Smooth muscle cell (in vitro differentiated cells): ENCODE measurements at regions not wholly inside any gene's neighbourhood (a gene's known extent, or its start where the extent isn't known, plus 50 kb on each side); places are given as distances from the start of the nearest gene placed in this dataset.

Experiments used
- DNase-seq: peaks from one replicate; lab custom pipeline; 2025; ENCODE audit not compliant: unreplicated experiment; lab: John Stamatoyannopoulos, UW
- H2AFZ ChIP-seq: fragments of 200-600 bp; sonication (generic); 2 replicates; pipeline ENCODE4 v1.6.0; 2016; ENCODE audit warnings: antibody characterized with exemption, low read depth, mild to moderate bottlenecking
- H3F3A ChIP-seq: fragments of 200-600 bp; sonication (generic); 2 replicates; pipeline ENCODE4 v1.6.0; 2017; ENCODE audit warnings: antibody characterized with exemption, low read depth
- H3K27ac ChIP-seq: fragments of 200-600 bp; sonication (generic); 2 replicates; pipeline ENCODE4 v1.5.1; 2016; ENCODE audit warnings: low read depth, mild to moderate bottlenecking
- H3K27me3 ChIP-seq: fragments of 200-600 bp; sonication (generic); 2 replicates; pipeline ENCODE4 v1.6.1; 2016; ENCODE audit warnings: low read depth, mild to moderate bottlenecking
- H3K36me3 ChIP-seq: fragments of 200-600 bp; sonication (generic); 2 replicates; pipeline ENCODE4 v1.5.1; 2016; ENCODE audit warnings: low read depth
- H3K4me1 ChIP-seq: fragments of 200-600 bp; sonication (generic); 2 replicates; pipeline ENCODE4 v1.5.1; 2016; ENCODE audit warnings: low read depth
- H3K4me2 ChIP-seq: fragments of 200-600 bp; sonication (generic); 2 replicates; pipeline ENCODE4 v1.6.0; 2016; ENCODE audit warnings: mild to moderate bottlenecking
- H3K4me3 ChIP-seq: fragments of 200-600 bp; sonication (generic); 2 replicates; pipeline ENCODE4 v1.5.1; 2016; ENCODE audit warnings: mild to moderate bottlenecking
- H3K79me2 ChIP-seq: fragments of 200-600 bp; sonication (generic); 2 replicates; pipeline ENCODE4 v1.6.0; 2016; ENCODE audit warnings: low read depth, mild to moderate bottlenecking
- H3K9ac ChIP-seq: fragments of 200-600 bp; sonication (generic); 2 replicates; pipeline ENCODE4 v1.6.0; 2016; ENCODE audit warnings: low read depth
- H3K9me3 ChIP-seq: fragments of 200-600 bp; sonication (generic); replicated peaks from 2 replicates; pipeline ENCODE4 v1.5.1; 2016; ENCODE audit warnings: low read depth
- H4K20me1 ChIP-seq: fragments of 200-600 bp; sonication (generic); 2 replicates; pipeline ENCODE4 v1.6.0; 2016; ENCODE audit warnings: low read depth
- CTCF ChIP-seq: fragments of 200-600 bp; sonication (generic); IDR thresholded peaks from 2 replicates; pipeline ENCODE4 v1.5.1; 2017; ENCODE audit warnings: borderline replicate concordance, mild to moderate bottlenecking, antibody characterized with exemption; ENCODE audit not compliant: insufficient read depth, poor library complexity, severe bottlenecking
- WGBS: methylation state at CpG from one replicate; pipeline ENCODE4 v1.1.7; 2016; ENCODE audit warnings: low lambda C conversion rate; 5-methylcytosine and 5-hydroxymethylcytosine counted together

- Histone ChIP-seq H2AFZ (no peak overlapping the region), H3K4me2 (no peak overlapping the region), H3K27me3 (no peaks in the 10 kb centered on the region), H3K79me2 (no peaks in the 10 kb centered on the region), H3K4me1 (no peaks in the 10 kb centered on the region), H3K9me3 (no peaks in the 10 kb centered on the region), H3F3A (no peaks in the 10 kb centered on the region), H3K36me3 (no peaks in the 10 kb centered on the region), H3K4me3 (no peak overlapping the region), H3K9ac (no peak overlapping the region), H3K27ac (no peak overlapping the region), H4K20me1 (no peaks in the 10 kb centered on the region)
- no peak for DNase-seq
- WGBS, result 88% methylated on average over 14 of the region's 14 CpGs
- no peak for TF ChIP-seq CTCF
These were observed 541.0 kb downstream of the FGF9 start for GRCh38 chr13:22211876-22212275.

- Histone ChIP-seq H3K36me3 (no peaks in the 10 kb centered on the region), H3K4me3 (no peak overlapping the region), H3K27ac (no peak overlapping the region), H3F3A (no peaks in the 10 kb centered on the region), H3K79me2 (no peaks in the 10 kb centered on the region), H4K20me1 (no peaks in the 10 kb centered on the region), H3K27me3 (no peaks in the 10 kb centered on the region), H3K9ac (no peak overlapping the region), H3K4me1 (no peaks in the 10 kb centered on the region), H2AFZ (no peak overlapping the region), H3K9me3 (no peaks in the 10 kb centered on the region), H3K4me2 (no peak overlapping the region)
- WGBS, result 96% methylated on average over 10 of the region's 10 CpGs
- no peak for DNase-seq
- TF ChIP-seq CTCF, result no peak
These were observed 541.7 kb downstream of the FGF9 start for GRCh38 chr13:22212576-22212975.

- H3F3A ChIP-seq, result no peaks in the 10 kb centered on the region
- DNase-seq, result no peak
- no peak overlapping the region for H3K27ac ChIP-seq
- H4K20me1 ChIP-seq, result no peaks in the 10 kb centered on the region
- H3K9ac ChIP-seq, result no peak overlapping the region
- H3K79me2 ChIP-seq, result no peaks in the 10 kb centered on the region
- WGBS, result 79% methylated on average over 3 of the region's 3 CpGs
- no peak overlapping the region for H3K4me2 ChIP-seq
- no peaks in the 10 kb centered on the region for H3K4me1 ChIP-seq
- no peaks in the 10 kb centered on the region for H3K36me3 ChIP-seq
- no peaks in the 10 kb centered on the region for H3K9me3 ChIP-seq
- no peaks in the 10 kb centered on the region for H3K27me3 ChIP-seq
- no peak overlapping the region for H2AFZ ChIP-seq
- no peak for TF ChIP-seq CTCF
- H3K4me3 ChIP-seq, result no peak overlapping the region
These were observed 543.3 kb downstream of the FGF9 start for GRCh38 chr13:22214184-22214583.

- Histone ChIP-seq H3K79me2 (no peaks in the 10 kb centered on the region), H3K4me2 (no peak overlapping the region), H3K9me3 (no peaks in the 10 kb centered on the region), H2AFZ (no peak overlapping the region), H3F3A (no peaks in the 10 kb centered on the region), H3K9ac (no peak overlapping the region), H3K27ac (no peak overlapping the region), H3K4me3 (no peak overlapping the region), H3K27me3 (no peaks in the 10 kb centered on the region), H3K4me1 (peaks cover 12% of the 10 kb centered on the region), H3K36me3 (no peaks in the 10 kb centered on the region), H4K20me1 (no peaks in the 10 kb centered on the region)
- TF ChIP-seq CTCF, result no peak
- no peak for DNase-seq
- WGBS, result 76% methylated on average over 4 of the region's 4 CpGs
These were observed 547.9 kb downstream of the FGF9 start for GRCh38 chr13:22218797-22219196.
